ENCODE measurements at regions not wholly inside any gene's neighbourhood (a gene's known extent, or its start where the extent isn't known, plus 50 kb on each side); places are given as distances from the start of the nearest gene placed in this dataset.
A peak's percentile ranks its signal among the peaks of the same experiment; 100 is the strongest.

DNA sequence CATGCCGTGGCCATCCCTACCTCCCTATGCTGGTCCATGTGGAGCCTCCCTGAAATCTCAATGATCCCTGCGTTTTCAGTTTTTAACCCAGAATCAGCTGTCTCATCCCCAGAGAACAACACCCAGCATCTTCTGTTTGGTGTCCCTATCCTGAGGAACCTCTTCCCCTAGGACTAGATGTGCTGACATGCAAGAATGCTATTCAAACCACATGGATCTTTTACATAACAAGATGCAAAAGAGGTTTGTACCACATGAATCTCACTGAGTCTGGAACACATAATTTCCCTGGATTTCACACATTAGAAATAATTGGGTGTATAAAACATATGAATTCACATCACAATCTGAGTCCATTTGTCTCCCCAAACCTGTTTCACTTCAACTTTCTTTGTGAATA, 174.6 kb upstream of the NECTIN3 start:
- no peaks in the 10 kb centered on the region for H3K36me3 ChIP-seq
- no peaks in the 10 kb centered on the region for H3K9me3 ChIP-seq
- WGBS, 2 donors: 91 to 100% methylated on average over 2 of the region's 2 CpGs
- TF ChIP-seq, protein P1, sequence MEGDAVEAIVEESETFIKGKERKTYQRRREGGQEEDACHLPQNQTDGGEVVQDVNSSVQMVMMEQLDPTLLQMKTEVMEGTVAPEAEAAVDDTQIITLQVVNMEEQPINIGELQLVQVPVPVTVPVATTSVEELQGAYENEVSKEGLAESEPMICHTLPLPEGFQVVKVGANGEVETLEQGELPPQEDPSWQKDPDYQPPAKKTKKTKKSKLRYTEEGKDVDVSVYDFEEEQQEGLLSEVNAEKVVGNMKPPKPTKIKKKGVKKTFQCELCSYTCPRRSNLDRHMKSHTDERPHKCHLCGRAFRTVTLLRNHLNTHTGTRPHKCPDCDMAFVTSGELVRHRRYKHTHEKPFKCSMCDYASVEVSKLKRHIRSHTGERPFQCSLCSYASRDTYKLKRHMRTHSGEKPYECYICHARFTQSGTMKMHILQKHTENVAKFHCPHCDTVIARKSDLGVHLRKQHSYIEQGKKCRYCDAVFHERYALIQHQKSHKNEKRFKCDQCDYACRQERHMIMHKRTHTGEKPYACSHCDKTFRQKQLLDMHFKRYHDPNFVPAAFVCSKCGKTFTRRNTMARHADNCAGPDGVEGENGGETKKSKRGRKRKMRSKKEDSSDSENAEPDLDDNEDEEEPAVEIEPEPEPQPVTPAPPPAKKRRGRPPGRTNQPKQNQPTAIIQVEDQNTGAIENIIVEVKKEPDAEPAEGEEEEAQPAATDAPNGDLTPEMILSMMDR (IDR thresholded peaks at IDR 0.05): no peak
- ATAC-seq: no peak
- intact Hi-C loops (cut with DNase I): no loop called here
- H3K27ac ChIP-seq: no peak overlapping the region
- H3K4me3 ChIP-seq: no peak overlapping the region
- H3K27me3 ChIP-seq: no peaks in the 10 kb centered on the region
- DNase-seq: no peak
- no peaks in the 10 kb centered on the region for H3K4me1 ChIP-seq
- no peak for FAIRE-seq

DNA sequence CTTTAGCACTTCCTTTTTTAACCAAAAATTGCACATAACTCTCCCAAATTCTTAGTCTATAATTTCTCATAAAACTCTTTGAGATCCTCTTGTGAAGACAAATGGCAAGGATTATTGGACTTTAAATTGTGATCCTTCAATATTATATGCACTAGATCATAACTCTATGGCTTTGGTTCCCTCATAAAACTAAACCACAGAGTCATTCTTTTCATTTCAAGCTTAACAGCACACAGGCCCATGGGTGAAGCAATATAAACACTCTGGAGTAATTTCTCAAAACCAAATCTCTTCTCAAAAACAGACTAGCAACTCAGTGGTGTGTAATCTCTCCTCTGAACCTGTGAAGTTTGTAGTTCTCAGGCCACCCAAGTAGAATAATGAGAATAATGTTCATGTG, 171.0 kb upstream of the NECTIN3 start:
- no peak for DNase-seq
- Histone ChIP-seq H3K27me3 (no peaks in the 10 kb centered on the region), H3K4me3 (no peak overlapping the region), H3K9me3 (no peaks in the 10 kb centered on the region), H3K36me3 (no peaks in the 10 kb centered on the region), H3K27ac (no peak overlapping the region), H3K4me1 (no peaks in the 10 kb centered on the region)
- ATAC-seq: no peak
- FAIRE-seq: no peak
- TF ChIP-seq, protein P1 (IDR thresholded peaks at IDR 0.05): no peak
- intact Hi-C loops (cut with DNase I): no loop called here

DNA sequence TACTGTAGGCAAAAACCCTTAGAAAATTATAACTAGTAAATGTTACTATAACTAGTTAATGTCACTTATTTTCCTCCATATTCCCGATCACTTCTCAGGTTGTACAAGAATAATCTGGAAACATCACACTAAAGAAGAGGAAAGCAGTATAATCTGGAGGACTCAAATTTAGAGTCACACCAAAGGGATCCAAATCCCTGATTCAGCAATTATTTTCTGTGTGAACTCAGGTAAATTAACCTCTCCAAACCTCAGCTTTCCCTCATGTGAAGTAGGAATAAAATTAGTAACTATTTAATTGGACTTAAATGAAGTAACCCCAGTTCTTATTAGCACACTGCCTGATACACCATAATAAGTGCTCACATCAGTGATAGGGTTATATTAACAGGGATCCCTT, 170.1 kb upstream of the NECTIN3 start:
- Histone ChIP-seq H3K9me3 (no peaks in the 10 kb centered on the region), H3K27me3 (no peaks in the 10 kb centered on the region), H3K27ac (no peak overlapping the region), H3K4me3 (no peak overlapping the region), H3K4me1 (no peaks in the 10 kb centered on the region), H3K36me3 (no peaks in the 10 kb centered on the region)
- intact Hi-C loops (cut with DNase I): no loop called here
- TF ChIP-seq, protein P1 (IDR thresholded peaks at IDR 0.05): no peak
- ATAC-seq (no peak), DNase-seq (no peak), FAIRE-seq (no peak)
- 91 to 97% methylated on average over 1 of the region's 1 CpG for WGBS, 2 donors

DNA sequence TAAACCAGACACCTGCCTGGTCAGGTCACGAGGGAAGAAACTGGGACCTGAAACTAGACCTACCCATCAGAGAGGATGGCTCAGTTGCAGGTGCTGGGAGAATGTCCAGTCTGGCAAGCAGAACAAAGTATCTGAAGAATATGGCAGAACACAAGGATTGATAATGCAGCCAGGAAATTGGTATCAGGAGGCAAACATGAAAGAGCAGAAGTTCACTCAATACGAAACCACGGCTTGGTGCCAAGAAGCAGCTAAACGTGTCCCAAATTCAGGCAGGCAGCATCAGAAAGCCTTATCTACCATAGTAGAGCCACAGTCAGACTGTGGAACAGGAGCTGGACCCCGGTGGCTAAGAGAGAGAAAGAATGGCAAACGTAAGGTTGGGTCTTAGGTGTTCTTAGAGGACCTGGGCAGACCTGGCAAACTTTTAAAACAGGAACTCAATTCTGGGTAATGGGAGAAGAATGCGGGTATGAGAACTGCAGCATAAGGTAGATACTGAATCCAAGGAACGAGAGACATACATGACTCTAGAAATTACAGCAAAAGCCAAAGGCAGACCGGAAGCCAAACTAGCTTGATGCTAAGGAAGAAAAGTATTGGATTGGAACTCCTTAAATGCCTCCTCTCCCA, 169.0 kb upstream of the NECTIN3 start:
- H3K36me3 ChIP-seq: no peaks in the 10 kb centered on the region
- H3K4me1 ChIP-seq: no peaks in the 10 kb centered on the region
- intact Hi-C loops (cut with DNase I): no loop called here
- H3K4me3 ChIP-seq: peak overlapping the region in 2 of 4 donors; percentile 1 to 21
- H3K27me3 ChIP-seq: no peaks in the 10 kb centered on the region
- ATAC-seq: peak; percentile 53 to 81 (median 71)
- TF ChIP-seq, protein P1 (IDR thresholded peaks at IDR 0.05): no peak
- DNase-seq: peak in 2 of 6 donors; percentile 18 to 32
- WGBS, 2 donors: 43 to 48% methylated on average over 9 of the region's 9 CpGs
- no peak for FAIRE-seq
- peak overlapping the region in 1 of 4 donors; percentile 48 for H3K27ac ChIP-seq
- no peaks in the 10 kb centered on the region for H3K9me3 ChIP-seq

DNA sequence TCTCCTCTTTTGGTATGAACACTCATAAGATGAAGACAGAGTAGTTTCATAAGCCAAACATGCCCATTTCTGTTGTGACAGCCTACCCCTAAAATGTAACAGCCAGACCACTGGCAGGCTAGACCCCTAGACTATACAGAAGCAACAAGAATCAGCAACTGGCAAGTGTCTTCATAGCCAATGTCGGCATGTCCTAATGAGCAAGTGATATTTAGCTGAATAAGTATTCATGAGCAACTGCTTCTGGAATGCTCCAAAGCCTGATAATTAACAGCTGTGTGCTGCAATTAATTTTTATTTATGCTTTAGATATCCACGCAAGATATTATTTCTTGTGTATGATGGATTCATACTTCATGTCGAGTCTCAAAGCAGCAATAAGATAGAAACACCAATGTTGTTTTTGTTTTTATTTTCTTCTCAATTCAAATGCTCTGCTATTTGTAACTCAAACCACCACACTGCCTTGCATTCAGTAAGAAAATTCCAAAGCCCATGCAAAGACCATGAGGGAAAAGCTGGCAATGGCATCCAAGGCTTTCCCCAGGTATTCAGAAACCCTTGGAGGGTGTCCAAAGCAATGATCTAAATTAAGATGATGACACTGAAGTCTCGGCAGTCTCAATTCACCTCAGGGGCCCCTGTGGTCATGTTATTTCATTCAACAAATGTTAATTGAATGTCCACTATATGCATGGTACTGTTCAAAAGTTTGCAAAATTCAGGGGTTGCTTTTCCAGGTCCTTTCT, 167.7 kb upstream of the NECTIN3 start:
- Histone ChIP-seq H3K27me3 (no peaks in the 10 kb centered on the region), H3K4me3 (no peak overlapping the region), H3K9me3 (no peaks in the 10 kb centered on the region), H3K36me3 (no peaks in the 10 kb centered on the region), H3K4me1 (no peaks in the 10 kb centered on the region), H3K27ac (no peak overlapping the region)
- FAIRE-seq (no peak), DNase-seq (no peak), ATAC-seq (no peak)
- 88% methylated on average over 4 of the region's 4 CpGs for WGBS, 2 donors
- intact Hi-C loops (cut with DNase I): no loop called here
- TF ChIP-seq, protein P1 (IDR thresholded peaks at IDR 0.05): no peak

Data from pancreas (tissue), 10 donors.